Activated naive CD4-positive, alpha-beta T cell treated with anti-CD3 and anti-CD28 coated beads for 36 hours (primary cell): ENCODE measurements at regions not wholly inside any gene's neighbourhood (a gene's known extent, or its start where the extent isn't known, plus 50 kb on each side); places are given as distances from the start of the nearest gene placed in this dataset.

Experiments
- CTCF ChIA-PET: fragments of 350-600 bp; sonication (Branson Sonifier 250); formaldehyde crosslinking; loops from one replicate; lab custom pipeline; 2021; ENCODE audit warnings: antibody characterized with exemption; lab: Charles Lee
- DNase-seq: peaks from one replicate; pipeline ENCODE4 v3.0.0-alpha.2; 2020
- H3K27ac Mint-ChIP-seq: one replicate; pipeline ENCODE4 v1.8.0; 2021; ENCODE audit warnings: mild to moderate bottlenecking, mixed read lengths
- H3K27me3 Mint-ChIP-seq: one replicate; pipeline ENCODE4 v1.8.0; 2021; ENCODE audit warnings: low read depth, mixed read lengths
- H3K36me3 Mint-ChIP-seq: one replicate; pipeline ENCODE4 v1.8.0; 2021; ENCODE audit warnings: low read depth, mixed read lengths
- H3K4me1 Mint-ChIP-seq: one replicate; pipeline ENCODE4 v1.8.0; 2021; ENCODE audit warnings: low read depth, mixed read lengths
- H3K4me3 Mint-ChIP-seq: one replicate; pipeline ENCODE4 v1.8.0; 2021; ENCODE audit warnings: mild to moderate bottlenecking, moderate library complexity, mixed read lengths
- H3K9me3 Mint-ChIP-seq: one replicate; pipeline ENCODE4 v1.8.0; 2021; ENCODE audit warnings: mixed read lengths
- intact Hi-C: fragments of 100-400 bp; cut with micrococcal nuclease; formaldehyde crosslinking; loops from one replicate; pipeline ENCODE4 v1.15.1; 2023

DNA sequence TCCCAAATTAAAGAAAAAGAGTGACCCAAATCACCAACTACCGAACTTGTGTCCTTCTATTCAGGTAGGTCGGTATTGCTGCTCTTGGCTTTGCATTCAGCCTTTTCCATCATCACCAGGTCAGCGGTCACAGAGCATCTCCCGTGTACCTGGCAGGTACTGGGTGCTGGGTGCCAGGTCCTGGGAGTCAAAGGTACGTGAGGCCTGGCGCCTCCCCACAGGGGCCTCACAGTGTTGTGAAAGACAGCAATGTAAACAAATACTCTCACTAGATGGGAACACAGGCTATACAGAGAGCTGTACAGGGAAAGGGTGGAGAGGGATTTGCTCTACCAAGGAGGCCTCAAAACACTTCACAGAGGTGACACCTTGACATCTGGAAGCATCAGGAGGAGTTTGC lies 86.7 kb downstream of the ZIC5 start:
- Mint-ChIP-seq H3K9me3 (no peaks in the 10 kb centered on the region), H3K4me1 (no peaks in the 10 kb centered on the region), H3K27ac (no peak overlapping the region), H3K27me3 (no peaks in the 10 kb centered on the region), H3K4me3 (no peak overlapping the region), H3K36me3 (peaks cover 2% of the 10 kb centered on the region)
- no peak for DNase-seq
- intact Hi-C loops, result no loop called here
- CTCF ChIA-PET, result no interaction called here

DNA sequence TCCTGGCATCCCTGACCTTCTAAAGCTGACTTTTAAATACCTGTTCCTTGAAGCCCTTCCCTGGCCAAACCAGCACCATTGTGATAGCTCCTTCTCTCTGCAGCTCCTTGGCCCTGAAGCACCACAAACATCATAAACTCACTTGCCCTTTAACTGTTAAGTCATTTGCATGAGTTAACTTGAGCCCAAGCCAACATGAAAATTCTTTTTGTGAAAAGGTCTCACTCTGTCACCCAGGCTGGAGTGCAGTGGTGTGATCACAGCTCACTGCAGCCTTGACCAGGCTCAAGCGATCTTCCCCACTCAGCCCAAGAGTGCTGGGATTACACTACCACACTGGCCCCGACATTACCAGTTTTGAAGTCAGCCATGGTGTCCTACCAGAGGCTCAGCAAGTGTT lies 87.8 kb downstream of the ZIC5 start:
- CTCF ChIA-PET, result interaction anchor here (1.1 to 1.3 kb wide), 3 partner anchors 17 to 32 kb away, joined by 3 to 4 read pairs (median 3); no protein-coding TSS in a partner anchor
- H3K4me3 Mint-ChIP-seq, result no peak overlapping the region
- DNase-seq, result no peak
- H3K36me3 Mint-ChIP-seq, result peaks cover 2% of the 10 kb centered on the region
- H3K27ac Mint-ChIP-seq, result no peak overlapping the region
- H3K4me1 Mint-ChIP-seq, result no peaks in the 10 kb centered on the region
- no peaks in the 10 kb centered on the region for H3K9me3 Mint-ChIP-seq
- H3K27me3 Mint-ChIP-seq, result no peaks in the 10 kb centered on the region
- intact Hi-C loops, result no loop called here

DNA sequence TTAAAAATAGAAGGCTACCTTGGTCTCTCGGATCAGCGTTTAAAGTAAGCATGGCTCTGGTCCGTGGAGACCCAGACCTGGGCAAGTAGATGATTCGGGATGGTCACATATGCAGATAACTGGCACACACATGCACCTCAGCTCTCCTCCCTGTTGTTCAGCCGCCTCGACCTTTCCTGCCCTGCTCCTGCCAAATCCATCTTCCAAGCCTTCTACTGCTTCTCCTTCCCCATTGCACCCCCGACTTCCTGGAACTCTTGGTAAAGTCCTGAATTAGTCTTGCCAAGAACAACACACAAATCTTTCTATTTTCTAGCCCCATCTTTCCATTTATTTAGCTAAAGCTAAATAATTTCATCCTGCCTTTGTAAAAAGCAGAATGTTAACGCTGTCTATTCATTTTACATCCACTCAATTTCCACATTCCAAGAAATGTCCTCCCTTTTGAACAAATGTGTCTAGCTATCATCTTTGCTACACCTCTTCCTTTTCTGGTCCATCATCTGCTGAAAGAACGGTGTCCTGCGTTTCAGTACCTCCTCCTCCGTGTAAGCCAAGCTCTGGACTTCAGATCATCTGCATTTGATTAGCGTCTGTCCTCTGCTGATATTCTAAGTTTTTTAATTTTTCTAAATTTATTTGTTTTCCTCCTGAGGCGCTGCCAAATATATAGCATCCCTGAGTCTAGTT lies 92.5 kb downstream of the ZIC5 start:
- CTCF ChIA-PET, result interaction anchor here (1.5 kb wide), 1 partner anchor 21 kb away, joined by 3 read pairs; no protein-coding TSS in a partner anchor
- no peaks in the 10 kb centered on the region for H3K27me3 Mint-ChIP-seq
- H3K9me3 Mint-ChIP-seq, result no peaks in the 10 kb centered on the region

DNA sequence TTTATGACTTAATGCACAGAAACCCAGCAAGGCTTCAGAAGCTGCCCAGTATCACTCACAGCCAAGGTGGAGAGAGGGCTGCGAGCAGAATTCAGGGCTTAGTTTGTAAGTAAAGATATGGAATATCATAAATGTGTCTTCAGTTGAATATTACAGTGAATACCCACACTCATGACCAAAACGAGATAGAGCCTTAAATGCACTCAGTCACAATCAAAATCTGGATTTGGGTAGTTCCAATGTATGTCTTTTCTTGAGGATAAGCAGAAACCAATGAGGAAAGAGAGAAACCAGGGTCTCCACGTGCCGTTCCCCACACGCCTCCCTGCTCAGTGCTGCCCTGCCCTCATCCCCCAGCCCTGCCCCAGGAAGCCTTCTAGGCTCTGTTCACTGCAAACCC lies 94.9 kb downstream of the ZIC5 start:
- intact Hi-C loops, result no loop called here
- Mint-ChIP-seq H3K4me3 (no peak overlapping the region), H3K9me3 (no peaks in the 10 kb centered on the region), H3K36me3 (no peaks in the 10 kb centered on the region), H3K27me3 (no peaks in the 10 kb centered on the region), H3K4me1 (no peaks in the 10 kb centered on the region), H3K27ac (no peak overlapping the region)
- DNase-seq, result no peak
- CTCF ChIA-PET, result interaction anchor here (0.7 kb wide), 1 partner anchor 34 kb away, joined by 4 read pairs; no protein-coding TSS in a partner anchor

More for the DNA sequence above, 92.5 kb downstream of the ZIC5 start:
- no peak for DNase-seq
- intact Hi-C loops, result no loop called here
- Mint-ChIP-seq H3K4me3 (no peak overlapping the region), H3K27ac (no peak overlapping the region), H3K4me1 (no peaks in the 10 kb centered on the region), H3K36me3 (peaks cover 2% of the 10 kb centered on the region)

DNA sequence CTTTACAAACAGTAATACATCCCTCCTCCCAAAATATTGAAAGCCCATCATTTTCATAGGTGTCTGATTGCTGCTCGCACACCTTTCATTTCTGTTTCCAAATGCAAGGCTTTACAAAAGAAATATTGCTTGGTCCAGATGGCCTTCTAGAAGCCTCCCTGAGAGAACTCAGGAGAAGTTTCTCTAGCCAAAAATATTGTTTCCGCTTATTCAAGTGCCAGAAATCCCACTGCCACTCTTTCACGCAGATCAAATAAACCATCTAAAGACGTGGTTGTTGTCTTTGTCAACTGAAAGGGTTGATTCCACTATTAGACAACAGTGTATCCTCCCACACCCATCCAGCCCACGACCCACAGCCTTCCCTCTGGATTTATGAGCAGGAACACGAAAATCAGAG lies 96.2 kb downstream of the ZIC5 start:
- H3K27me3 Mint-ChIP-seq, result no peaks in the 10 kb centered on the region
- intact Hi-C loops, result no loop called here
- CTCF ChIA-PET, result no interaction called here
- no peak for DNase-seq
- no peaks in the 10 kb centered on the region for H3K9me3 Mint-ChIP-seq
- no peak overlapping the region for H3K27ac Mint-ChIP-seq
- no peak overlapping the region for H3K4me3 Mint-ChIP-seq
- no peaks in the 10 kb centered on the region for H3K4me1 Mint-ChIP-seq
- H3K36me3 Mint-ChIP-seq, result peaks cover 1% of the 10 kb centered on the region

DNA sequence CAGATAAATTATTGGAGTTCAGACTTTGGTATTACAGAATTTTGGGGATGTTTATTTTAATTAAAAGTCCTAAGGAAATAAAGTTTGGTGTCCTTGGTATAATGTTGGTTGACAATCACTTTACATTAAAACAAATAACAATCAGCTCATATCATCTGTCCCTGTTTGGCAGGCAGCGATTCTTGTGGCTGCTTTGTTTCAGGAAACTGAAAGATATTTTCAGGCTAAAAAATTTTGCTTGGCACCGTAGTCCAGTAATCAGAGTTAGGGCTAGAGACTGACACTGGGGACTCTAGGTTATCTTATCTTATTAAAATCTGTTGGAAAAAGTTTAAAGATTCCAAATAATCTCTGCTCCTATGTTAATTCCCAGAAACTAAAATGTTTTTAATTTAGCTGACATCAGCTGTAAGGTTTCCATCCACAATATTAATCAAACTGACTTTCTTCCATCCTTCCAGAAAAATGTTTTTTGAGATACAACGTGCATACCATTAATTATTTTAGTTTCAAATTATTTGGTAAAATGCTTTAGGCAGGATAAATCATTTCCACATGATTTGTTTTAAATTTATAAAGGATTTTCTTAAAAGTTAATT lies 97.6 kb downstream of the ZIC5 start:
- Mint-ChIP-seq H3K9me3 (no peaks in the 10 kb centered on the region), H3K27ac (no peak overlapping the region), H3K27me3 (no peaks in the 10 kb centered on the region), H3K4me1 (no peaks in the 10 kb centered on the region), H3K4me3 (no peak overlapping the region), H3K36me3 (peaks cover 1% of the 10 kb centered on the region)
- intact Hi-C loops, result no loop called here
- CTCF ChIA-PET, result no interaction called here
- DNase-seq, result no peak

DNA sequence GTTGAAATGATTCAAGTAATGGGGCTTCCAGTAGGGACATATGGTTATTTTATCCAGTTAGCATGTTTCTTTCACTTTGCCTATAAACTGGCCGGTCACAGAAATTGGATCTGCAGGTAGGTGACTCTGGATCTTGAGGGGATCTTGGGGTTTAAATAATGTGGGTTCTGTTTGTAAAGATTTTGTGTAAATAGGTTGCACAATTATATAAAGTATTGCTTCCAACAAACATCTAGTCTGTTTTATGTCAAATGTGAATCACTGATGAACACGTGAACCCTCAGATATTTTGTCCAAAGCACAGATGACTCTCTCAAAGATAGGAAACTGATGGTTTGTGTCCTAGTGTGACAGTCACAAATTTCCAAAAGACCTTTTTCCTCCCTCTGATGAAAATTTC lies 98.4 kb downstream of the ZIC5 start:
- no peak for DNase-seq
- intact Hi-C loops, result no loop called here
- H3K4me1 Mint-ChIP-seq, result no peaks in the 10 kb centered on the region
- H3K27me3 Mint-ChIP-seq, result no peaks in the 10 kb centered on the region
- H3K27ac Mint-ChIP-seq, result no peak overlapping the region
- CTCF ChIA-PET, result no interaction called here
- no peaks in the 10 kb centered on the region for H3K9me3 Mint-ChIP-seq
- peaks cover 1% of the 10 kb centered on the region for H3K36me3 Mint-ChIP-seq
- no peak overlapping the region for H3K4me3 Mint-ChIP-seq

DNA sequence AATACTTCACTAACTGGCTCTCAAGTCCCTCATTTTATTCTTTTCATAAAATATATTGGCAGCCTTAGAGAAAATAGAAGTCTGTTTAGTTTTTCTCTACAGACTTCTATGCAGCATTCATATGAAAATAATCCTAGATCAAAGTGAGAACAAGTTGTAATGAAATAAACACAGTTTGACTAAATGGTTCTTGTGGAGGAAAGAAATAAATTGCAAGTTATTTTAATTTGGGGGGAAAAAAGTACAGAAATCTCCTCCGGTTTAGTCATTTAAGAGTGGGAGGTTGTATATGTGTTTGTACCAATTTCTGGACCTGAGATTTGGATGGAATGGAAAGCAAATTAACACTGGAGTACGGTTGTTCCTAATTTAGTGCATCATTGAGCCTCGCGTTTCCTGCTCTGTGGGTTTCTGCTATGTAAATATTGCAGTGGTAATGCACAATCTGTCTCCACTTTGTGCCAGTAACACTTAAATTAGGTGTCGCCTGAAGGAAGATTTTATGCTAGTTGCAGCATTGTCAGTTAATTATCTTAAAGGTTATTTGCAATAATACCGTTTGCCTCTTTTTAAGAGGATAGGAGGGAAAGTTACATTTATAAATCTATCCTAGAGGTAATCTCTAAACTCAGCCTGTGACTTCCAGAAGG lies 100.2 kb downstream of the ZIC5 start:
- H3K36me3 Mint-ChIP-seq, result peaks cover 1% of the 10 kb centered on the region
- no peaks in the 10 kb centered on the region for H3K9me3 Mint-ChIP-seq
- CTCF ChIA-PET, result no interaction called here
- no peak overlapping the region for H3K27ac Mint-ChIP-seq
- H3K27me3 Mint-ChIP-seq, result no peaks in the 10 kb centered on the region
- no peaks in the 10 kb centered on the region for H3K4me1 Mint-ChIP-seq
- DNase-seq, result no peak
- intact Hi-C loops, result no loop called here
- H3K4me3 Mint-ChIP-seq, result no peak overlapping the region

DNA sequence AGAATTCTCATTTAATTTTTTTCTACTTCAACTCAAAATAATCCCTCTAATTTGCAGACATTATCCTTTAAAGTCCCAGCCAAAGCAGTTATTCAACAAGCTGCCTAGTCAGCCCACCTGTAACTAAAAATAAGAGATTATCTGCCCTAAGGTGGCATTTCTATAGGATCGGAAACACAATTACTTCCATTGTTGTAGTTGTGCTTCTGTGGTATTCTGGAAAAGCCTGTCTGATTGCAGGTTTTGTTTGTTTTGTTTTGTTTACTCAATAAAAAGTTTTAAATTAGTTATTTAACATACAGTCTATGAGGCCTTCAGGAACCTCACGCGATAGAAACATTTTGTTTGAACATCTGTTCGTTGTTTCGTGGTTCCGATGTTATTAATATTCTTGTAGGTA lies 101.0 kb downstream of the ZIC5 start:
- peaks cover 1% of the 10 kb centered on the region for H3K36me3 Mint-ChIP-seq
- CTCF ChIA-PET, result no interaction called here

DNA sequence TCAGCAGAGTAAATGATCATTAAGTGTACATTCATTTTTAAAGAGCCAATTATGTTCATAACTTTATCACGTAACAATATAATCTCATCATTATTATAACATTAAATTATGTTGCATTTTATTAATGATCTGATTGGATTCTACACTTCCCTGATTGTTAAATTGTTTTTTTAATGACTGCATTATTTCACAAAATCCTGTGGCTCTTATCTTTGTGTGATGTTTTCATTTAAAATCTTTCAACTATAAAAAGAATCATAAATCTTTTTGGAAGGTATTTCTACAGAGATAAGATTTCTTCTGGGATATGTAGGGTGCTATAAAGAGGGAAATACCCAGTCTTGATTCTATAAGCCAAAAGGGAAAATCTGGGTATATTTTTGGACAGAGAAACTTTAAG lies 101.7 kb downstream of the ZIC5 start:
- intact Hi-C loops, result no loop called here
- H3K4me1 Mint-ChIP-seq, result no peaks in the 10 kb centered on the region

More for the DNA sequence above, 101.0 kb downstream of the ZIC5 start:
- H3K9me3 Mint-ChIP-seq, result no peaks in the 10 kb centered on the region
- H3K4me1 Mint-ChIP-seq, result no peaks in the 10 kb centered on the region
- H3K27ac Mint-ChIP-seq, result no peak overlapping the region
- intact Hi-C loops, result no loop called here
- H3K4me3 Mint-ChIP-seq, result no peak overlapping the region
- DNase-seq, result no peak
- no peaks in the 10 kb centered on the region for H3K27me3 Mint-ChIP-seq

DNA sequence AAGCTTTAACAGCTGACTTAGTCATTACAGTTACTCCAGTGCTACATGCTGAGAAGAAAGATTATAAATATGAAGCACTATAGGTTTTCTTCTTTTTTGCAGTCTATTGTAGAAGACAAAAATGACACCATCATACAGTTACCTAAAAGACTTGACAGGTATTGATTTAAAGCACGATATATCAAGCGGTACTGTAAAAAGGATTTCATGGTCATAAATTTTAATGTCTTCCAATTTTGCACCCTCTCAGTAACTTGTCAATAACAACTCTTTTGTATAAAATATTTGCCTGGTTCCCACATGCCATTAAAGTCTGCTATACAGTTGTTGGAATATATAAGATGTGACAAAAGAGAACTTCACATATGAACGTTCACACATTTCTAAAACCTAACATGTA lies 102.8 kb downstream of the ZIC5 start:
- no peaks in the 10 kb centered on the region for H3K9me3 Mint-ChIP-seq
- intact Hi-C loops, result no loop called here
- no peak for DNase-seq
- H3K27ac Mint-ChIP-seq, result no peak overlapping the region
- no peaks in the 10 kb centered on the region for H3K4me1 Mint-ChIP-seq
- CTCF ChIA-PET, result no interaction called here
- no peaks in the 10 kb centered on the region for H3K27me3 Mint-ChIP-seq
- H3K36me3 Mint-ChIP-seq, result peaks cover 1% of the 10 kb centered on the region
- no peak overlapping the region for H3K4me3 Mint-ChIP-seq

More for the DNA sequence above, 101.7 kb downstream of the ZIC5 start:
- no peak overlapping the region for H3K27ac Mint-ChIP-seq
- no peaks in the 10 kb centered on the region for H3K9me3 Mint-ChIP-seq
- H3K36me3 Mint-ChIP-seq, result peaks cover 1% of the 10 kb centered on the region
- H3K27me3 Mint-ChIP-seq, result no peaks in the 10 kb centered on the region
- no peak for DNase-seq
- CTCF ChIA-PET, result no interaction called here
- no peak overlapping the region for H3K4me3 Mint-ChIP-seq

DNA sequence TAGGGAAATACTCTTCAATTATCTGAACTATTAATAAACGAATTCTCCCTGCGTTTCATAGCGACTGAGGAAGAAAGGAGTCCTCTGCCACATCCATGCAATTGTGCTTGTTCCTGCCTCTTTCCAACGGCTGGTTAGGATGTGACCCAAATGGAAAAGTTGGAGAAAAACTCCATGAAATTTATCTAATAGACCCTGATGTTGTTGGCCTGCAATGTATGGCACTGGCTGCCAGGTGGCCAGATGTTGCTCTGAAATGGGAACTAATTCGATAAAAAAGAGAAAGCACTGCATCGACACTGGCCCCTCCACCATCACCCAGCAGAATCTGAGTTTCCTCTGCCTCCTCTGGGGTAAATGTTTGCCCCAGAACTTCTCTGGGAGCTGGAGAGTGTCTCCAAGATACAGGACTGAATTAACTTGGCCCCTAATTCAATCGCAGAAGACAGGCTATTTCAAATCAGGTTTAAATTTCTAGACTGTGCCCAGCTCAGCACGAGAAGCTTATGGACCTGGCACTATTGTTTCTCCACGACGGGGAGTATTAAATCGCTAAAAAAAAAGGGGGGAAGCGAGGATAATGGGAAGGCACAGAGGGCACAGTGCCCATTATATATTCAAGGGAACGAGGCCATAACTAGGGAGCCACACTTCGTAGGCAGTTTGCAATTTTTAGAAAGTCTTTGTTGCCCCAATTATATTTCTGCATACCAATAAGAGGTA lies 103.9 kb downstream of the ZIC5 start:
- H3K27ac Mint-ChIP-seq, result no peak overlapping the region
- intact Hi-C loops, result no loop called here
- H3K9me3 Mint-ChIP-seq, result no peaks in the 10 kb centered on the region
- CTCF ChIA-PET, result interaction anchor here (0.6 to 1.0 kb wide), 2 partner anchors 131 to 198 kb away, joined by 3 read pairs; no protein-coding TSS in a partner anchor
- no peak for DNase-seq
- H3K27me3 Mint-ChIP-seq, result no peaks in the 10 kb centered on the region
- peaks cover 1% of the 10 kb centered on the region for H3K36me3 Mint-ChIP-seq
- H3K4me1 Mint-ChIP-seq, result no peaks in the 10 kb centered on the region
- no peak overlapping the region for H3K4me3 Mint-ChIP-seq
